ENCODE measurements at regions not wholly inside any gene's neighbourhood (a gene's known extent, or its start where the extent isn't known, plus 50 kb on each side); places are given as distances from the start of the nearest gene placed in this dataset.

- no peak for TF ChIP-seq SUZ12 (IDR thresholded peaks at IDR 0.05; ENCODE audit: extremely low read depth, insufficient read depth, insufficient read length)
- TF ChIP-seq ZNF274 (IDR thresholded peaks at IDR 0.05; ENCODE audit: low read depth, low read length): no peak
- no peak for TF ChIP-seq YY1 (IDR thresholded peaks at IDR 0.05; ENCODE audit: insufficient read depth, insufficient read length)
Observed at GRCh38 chr18:55849391-55849790, 261.4 kb upstream of the TCF4 start.
